ENCODE measurements at regions not wholly inside any gene's neighbourhood (a gene's known extent, or its start where the extent isn't known, plus 50 kb on each side); places are given as distances from the start of the nearest gene placed in this dataset.

DNA sequence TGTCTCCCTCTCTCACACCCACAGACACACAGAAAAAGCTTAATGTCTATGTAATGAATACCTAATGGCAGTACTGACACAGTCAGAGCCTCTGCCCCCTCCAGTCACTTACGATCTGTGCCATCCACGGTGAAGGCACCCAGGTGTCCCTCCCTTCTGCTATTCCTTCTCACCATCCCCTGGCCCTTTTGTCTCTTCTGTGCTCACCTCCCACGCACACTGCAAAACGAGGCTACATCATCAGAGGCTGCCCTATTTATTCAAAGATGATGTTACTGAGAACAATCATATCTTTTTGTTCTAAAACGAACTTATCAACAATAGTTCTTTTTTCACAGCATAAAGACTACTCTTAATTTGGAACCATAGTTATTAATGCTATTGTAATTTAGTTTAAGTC is 246.9 kb upstream of the MKLN1 start:
- TF ChIP-seq, protein P1, sequence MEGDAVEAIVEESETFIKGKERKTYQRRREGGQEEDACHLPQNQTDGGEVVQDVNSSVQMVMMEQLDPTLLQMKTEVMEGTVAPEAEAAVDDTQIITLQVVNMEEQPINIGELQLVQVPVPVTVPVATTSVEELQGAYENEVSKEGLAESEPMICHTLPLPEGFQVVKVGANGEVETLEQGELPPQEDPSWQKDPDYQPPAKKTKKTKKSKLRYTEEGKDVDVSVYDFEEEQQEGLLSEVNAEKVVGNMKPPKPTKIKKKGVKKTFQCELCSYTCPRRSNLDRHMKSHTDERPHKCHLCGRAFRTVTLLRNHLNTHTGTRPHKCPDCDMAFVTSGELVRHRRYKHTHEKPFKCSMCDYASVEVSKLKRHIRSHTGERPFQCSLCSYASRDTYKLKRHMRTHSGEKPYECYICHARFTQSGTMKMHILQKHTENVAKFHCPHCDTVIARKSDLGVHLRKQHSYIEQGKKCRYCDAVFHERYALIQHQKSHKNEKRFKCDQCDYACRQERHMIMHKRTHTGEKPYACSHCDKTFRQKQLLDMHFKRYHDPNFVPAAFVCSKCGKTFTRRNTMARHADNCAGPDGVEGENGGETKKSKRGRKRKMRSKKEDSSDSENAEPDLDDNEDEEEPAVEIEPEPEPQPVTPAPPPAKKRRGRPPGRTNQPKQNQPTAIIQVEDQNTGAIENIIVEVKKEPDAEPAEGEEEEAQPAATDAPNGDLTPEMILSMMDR (IDR thresholded peaks at IDR 0.05) = no peak
- TF ChIP-seq POLR2A (IDR thresholded peaks at IDR 0.05) = no peak
